Hindlimb muscle (tissue), 1 donor: ENCODE measurements at regions not wholly inside any gene's neighbourhood (a gene's known extent, or its start where the extent isn't known, plus 50 kb on each side); places are given as distances from the start of the nearest gene placed in this dataset.
"Not testable (repeated sequence)": the region's sequence is repeated elsewhere in the genome, so short reads cannot be mapped to it uniquely, and the experiment has no call there.

ENCODE experiments used
- DNase-seq: peaks from one replicate; pipeline ENCODE4 v3.0.0-alpha.2; 2013

GRCh38 chr9:82117026-82117811, 128.6 kb downstream of the SPATA31D1 start:
- DNase-seq = peak; percentile 65

- no peak for DNase-seq
These were observed 134.2 kb downstream of the SPATA31D1 start for GRCh38 chr9:82122731-82123130.

GRCh38 chr9:82124090-82124489, 135.5 kb downstream of the SPATA31D1 start:
- no peak for DNase-seq

GRCh38 chr9:82126256-82126655, 137.7 kb downstream of the SPATA31D1 start:
- no peak for DNase-seq

GRCh38 chr9:82127465-82127864, 138.9 kb downstream of the SPATA31D1 start:
- no peak for DNase-seq

GRCh38 chr9:82128011-82128696, 139.6 kb downstream of the SPATA31D1 start:
- DNase-seq = peak; percentile 7

- DNase-seq = no peak
These were observed 141.1 kb downstream of the SPATA31D1 start for GRCh38 chr9:82129708-82130107.

- DNase-seq = no peak
These were observed 141.9 kb downstream of the SPATA31D1 start for GRCh38 chr9:82130331-82131042.

- DNase-seq = no peak
These were observed 142.5 kb downstream of the SPATA31D1 start for GRCh38 chr9:82131072-82131471.

GRCh38 chr9:82132024-82132423, 143.5 kb downstream of the SPATA31D1 start:
- no peak for DNase-seq

- DNase-seq = no peak
These were observed 145.4 kb downstream of the SPATA31D1 start for GRCh38 chr9:82134010-82134409.

- DNase-seq = no peak
These were observed 146.5 kb downstream of the SPATA31D1 start for GRCh38 chr9:82135106-82135505.

- not testable (repeated sequence) for DNase-seq
These were observed 149.5 kb downstream of the SPATA31D1 start for GRCh38 chr9:82138081-82138480.

- DNase-seq = no peak
These were observed 151.9 kb downstream of the SPATA31D1 start for GRCh38 chr9:82140471-82140870.

GRCh38 chr9:82144803-82145202, 156.2 kb downstream of the SPATA31D1 start:
- no peak for DNase-seq

- DNase-seq = no peak
These were observed 158.1 kb downstream of the SPATA31D1 start for GRCh38 chr9:82146677-82147076.

GRCh38 chr9:82147798-82148425, 159.3 kb downstream of the SPATA31D1 start:
- DNase-seq = no peak

GRCh38 chr9:82148426-82148810, 159.8 kb downstream of the SPATA31D1 start:
- DNase-seq = no peak

- DNase-seq = peak; percentile 32
These were observed 160.4 kb downstream of the SPATA31D1 start for GRCh38 chr9:82148901-82149461.

GRCh38 chr9:82149501-82149946, 161.0 kb downstream of the SPATA31D1 start:
- DNase-seq = peak; percentile 23

- no peak for DNase-seq
These were observed 163.6 kb downstream of the SPATA31D1 start for GRCh38 chr9:82152181-82152580.

GRCh38 chr9:82153032-82153431, 164.5 kb downstream of the SPATA31D1 start:
- no peak for DNase-seq
